ENCODE measurements at regions not wholly inside any gene's neighbourhood (a gene's known extent, or its start where the extent isn't known, plus 50 kb on each side); places are given as distances from the start of the nearest gene placed in this dataset.

DNA sequence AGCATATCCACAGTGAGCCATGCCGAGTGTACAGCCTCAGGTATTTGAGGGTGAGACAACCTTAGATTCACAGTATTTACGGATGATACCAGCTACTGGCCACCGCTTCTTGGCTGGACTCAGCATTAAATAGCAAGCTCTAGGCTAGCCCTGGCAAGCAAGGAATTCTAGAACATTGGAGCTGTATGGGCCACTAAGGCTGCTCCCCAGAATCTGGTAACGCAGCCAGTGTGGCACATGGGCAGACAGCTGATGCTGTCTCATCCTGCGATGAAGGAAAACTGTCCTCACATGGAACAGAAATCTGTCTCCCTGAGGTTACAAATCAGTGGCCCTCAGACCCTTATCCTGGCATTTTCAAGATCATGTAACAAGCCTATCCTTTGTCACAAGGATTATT is 57.6 kb upstream of the RGMA start (continued):
- TF ChIP-seq MYBL2 (IDR thresholded peaks at IDR 0.05; ENCODE audit: low read depth) (no peak), MYBL2 (CRISPR knock-in tag; IDR thresholded peaks at IDR 0.05; ENCODE audit: borderline replicate concordance) (no peak)

DNA sequence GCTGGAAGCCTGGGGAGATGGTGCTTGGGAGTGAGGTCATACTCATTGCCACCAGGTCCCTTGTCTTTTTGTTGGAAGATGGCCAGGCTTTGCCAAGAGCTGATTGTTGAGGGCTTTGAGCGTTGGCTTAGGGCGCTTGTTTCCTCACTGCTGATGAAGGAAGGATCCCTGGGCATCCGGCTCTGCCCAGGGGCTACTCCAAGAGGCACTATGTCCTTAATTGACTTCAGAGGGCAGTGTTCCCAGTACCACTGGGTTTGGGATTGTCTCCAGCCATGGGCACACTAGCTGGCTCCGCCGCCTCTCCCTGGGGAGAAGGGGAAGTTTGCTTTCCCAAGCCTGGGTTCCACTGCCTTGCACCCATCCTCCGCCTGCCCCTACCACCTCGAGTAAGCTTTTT is 57.2 kb upstream of the RGMA start:
- Histone ChIP-seq H3K79me2 (ENCODE audit: control insufficient read depth, insufficient read depth, low read length) (no peaks in the 10 kb centered on the region), H3K36me3 (ENCODE audit: control insufficient read depth, insufficient read depth, low read length) (no peaks in the 10 kb centered on the region), H3K9me1 (ENCODE audit: control insufficient read depth, insufficient read depth, low read length) (no peaks in the 10 kb centered on the region), H3K4me2 (ENCODE audit: insufficient read depth, low read length) (no peak overlapping the region), H3K4me1 (replicated peaks in 1 of 2; ENCODE audit: control insufficient read depth in 2 of 2, insufficient read depth in 2 of 2, low read length in 2 of 2) (no peaks in the 10 kb centered on the region), H4K20me1 (replicated peaks; ENCODE audit: control insufficient read depth, insufficient read depth, low read length) (no peaks in the 10 kb centered on the region), H2AFZ (ENCODE audit: low read depth, low read length) (no peak overlapping the region), H3K9me3 (replicated peaks; ENCODE audit: control insufficient read depth, insufficient read depth, low read depth, low read length) (no peaks in the 10 kb centered on the region), H3K27me3 (ENCODE audit: control insufficient read depth in 2 of 2, insufficient read depth in 2 of 2, low read length in 2 of 2) (peaks cover 2 to 32% of the 10 kb centered on the region in 2 experiments; a peak in 4 of 5 replicates), H3K27ac (ENCODE audit: extremely low read depth, low read depth, low read length) (no peak overlapping the region), H3K9ac (ENCODE audit: insufficient read depth in 1 of 2, low read depth in 2 of 2, low read length in 2 of 2) (no peak overlapping the region), H3K4me3 (no peak overlapping the region)
- ATAC-seq = no peak
- TF ChIP-seq SRF (CRISPR knock-in tag; IDR thresholded peaks at IDR 0.05) = no peak
- no peak for TF ChIP-seq CBX5 (IDR thresholded peaks at IDR 0.05; ENCODE audit: borderline replicate concordance, low read depth)
- TF ChIP-seq, protein P1, sequence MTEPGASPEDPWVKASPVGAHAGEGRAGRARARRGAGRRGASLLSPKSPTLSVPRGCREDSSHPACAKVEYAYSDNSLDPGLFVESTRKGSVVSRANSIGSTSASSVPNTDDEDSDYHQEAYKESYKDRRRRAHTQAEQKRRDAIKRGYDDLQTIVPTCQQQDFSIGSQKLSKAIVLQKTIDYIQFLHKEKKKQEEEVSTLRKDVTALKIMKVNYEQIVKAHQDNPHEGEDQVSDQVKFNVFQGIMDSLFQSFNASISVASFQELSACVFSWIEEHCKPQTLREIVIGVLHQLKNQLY (CRISPR knock-in tag; conservative IDR thresholded peaks at IDR 0.05) = no peak
- TF ChIP-seq, protein P2, sequence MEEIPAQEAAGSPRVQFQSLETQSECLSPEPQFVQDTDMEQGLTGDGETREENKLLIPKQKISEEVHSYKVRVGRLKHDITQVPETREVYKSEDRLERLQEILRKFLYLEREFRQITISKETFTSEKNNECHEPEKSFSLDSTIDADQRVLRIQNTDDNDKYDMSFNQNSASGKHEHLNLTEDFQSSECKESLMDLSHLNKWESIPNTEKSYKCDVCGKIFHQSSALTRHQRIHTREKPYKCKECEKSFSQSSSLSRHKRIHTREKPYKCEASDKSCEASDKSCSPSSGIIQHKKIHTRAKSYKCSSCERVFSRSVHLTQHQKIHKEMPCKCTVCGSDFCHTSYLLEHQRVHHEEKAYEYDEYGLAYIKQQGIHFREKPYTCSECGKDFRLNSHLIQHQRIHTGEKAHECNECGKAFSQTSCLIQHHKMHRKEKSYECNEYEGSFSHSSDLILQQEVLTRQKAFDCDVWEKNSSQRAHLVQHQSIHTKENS (CRISPR knock-in tag; IDR thresholded peaks at IDR 0.05) = no peak
- no peak for TF ChIP-seq HMG20B (CRISPR knock-in tag; IDR thresholded peaks at IDR 0.05)
- TF ChIP-seq CREM (IDR thresholded peaks at IDR 0.05; ENCODE audit: low read depth) = no peak
- TF ChIP-seq KLF10 (CRISPR knock-in tag; IDR thresholded peaks at IDR 0.05) = no peak
- TF ChIP-seq MTA3 (IDR thresholded peaks at IDR 0.05; ENCODE audit: borderline replicate concordance) = no peak
- TF ChIP-seq ZNF146 (CRISPR knock-in tag; IDR thresholded peaks at IDR 0.05; ENCODE audit: unreplicated experiment) = no peak
- 0% methylated on average over 7 of the region's 7 CpGs for WGBS (ENCODE audit: insufficient coverage, low coverage, missing lambda C conversion rate)
- DNase-seq (ENCODE audit: extremely low read depth in 1 of 4, low spot score in 3 of 4) = no peak
- FAIRE-seq = no peak
- in situ Hi-C loops (cut with MboI) (no loop called here), intact Hi-C loops (cut with micrococcal nuclease) (no loop called here)
- CTCF ChIA-PET (ENCODE audit: low intra/inter-chr PET ratio) = no interaction called here
- POLR2A ChIA-PET = no interaction called here
- BruUV-seq (replicated peaks) = no TSS peak

Measured in K562 (cell line).